Osteoblast (primary cell): ENCODE measurements at regions not wholly inside any gene's neighbourhood (a gene's known extent, or its start where the extent isn't known, plus 50 kb on each side); places are given as distances from the start of the nearest gene placed in this dataset.

Experiments used
- DNase-seq: peaks from one replicate; pipeline ENCODE4 v3.0.0; 2011; ENCODE audit warnings: low spot score, mixed read lengths; ENCODE audit not compliant: insufficient read length; ENCODE audit errors: missing footprints
- H2AFZ ChIP-seq: 2 replicates; pipeline ENCODE4 v1.6.0; 2011; ENCODE audit warnings: mild to moderate bottlenecking, low read length
- H3K27ac ChIP-seq: 2 replicates; pipeline ENCODE4 v1.5.1; 2011; ENCODE audit warnings: mild to moderate bottlenecking, low read depth, low read length, moderate library complexity
- H3K27me3 ChIP-seq: 2 replicates; pipeline ENCODE4 v1.6.0; 2012; ENCODE audit warnings: mild to moderate bottlenecking, control low read depth, inconsistent platforms, low read length, moderate library complexity; ENCODE audit not compliant: insufficient read depth
- H3K36me3 ChIP-seq: 2 replicates; pipeline ENCODE4 v1.5.1; 2011; ENCODE audit warnings: mild to moderate bottlenecking, low read length, control low read depth, moderate library complexity; ENCODE audit not compliant: insufficient read depth
- H3K4me1 ChIP-seq: 2 replicates; pipeline ENCODE4 v1.5.1; 2011; ENCODE audit warnings: mild to moderate bottlenecking, low read length, control low read depth, moderate library complexity; ENCODE audit not compliant: insufficient read depth
- H3K4me2 ChIP-seq: 2 replicates; pipeline ENCODE4 v1.6.0; 2011; ENCODE audit warnings: mild to moderate bottlenecking, low read length; ENCODE audit not compliant: insufficient read depth
- H3K4me3 ChIP-seq: fragments of 200-600 bp; sonication (generic); 3 replicates; pipeline ENCODE4 v1.5.1; 2012; ENCODE audit warnings: mild to moderate bottlenecking, low read length, inconsistent platforms; ENCODE audit not compliant: insufficient read depth
- H3K79me2 ChIP-seq: 2 replicates; pipeline ENCODE4 v1.6.0; 2012; ENCODE audit warnings: mild to moderate bottlenecking, low read length, control low read depth, inconsistent platforms; ENCODE audit not compliant: insufficient read depth
- H3K9me3 ChIP-seq: 2 replicates; pipeline ENCODE4 v1.5.1; 2011; ENCODE audit warnings: low read depth, low read length, control low read depth
- H4K20me1 ChIP-seq: 2 replicates; pipeline ENCODE4 v1.6.0; 2012; ENCODE audit warnings: mild to moderate bottlenecking, low read length, control low read depth; ENCODE audit not compliant: insufficient read depth
- CTCF ChIP-seq: IDR thresholded peaks from 2 replicates; pipeline ENCODE4 v1.5.1; 2011; ENCODE audit warnings: mild to moderate bottlenecking, low read depth, low read length, moderate library complexity; ENCODE audit errors: extremely low read depth

GRCh38 chr10:56035489-56035888 is 325.6 kb downstream of the ZWINT start:
- no peaks in the 10 kb centered on the region for H3K36me3 ChIP-seq
- no peak overlapping the region for H3K27ac ChIP-seq
- H2AFZ ChIP-seq: no peak overlapping the region
- H3K27me3 ChIP-seq: no peaks in the 10 kb centered on the region
- H3K9me3 ChIP-seq: no peaks in the 10 kb centered on the region
- no peaks in the 10 kb centered on the region for H3K79me2 ChIP-seq
- no peak for DNase-seq
- TF ChIP-seq CTCF: no peak
- H3K4me3 ChIP-seq: no peak overlapping the region
- no peak overlapping the region for H3K4me2 ChIP-seq
- H4K20me1 ChIP-seq: no peaks in the 10 kb centered on the region
- no peaks in the 10 kb centered on the region for H3K4me1 ChIP-seq

DNA sequence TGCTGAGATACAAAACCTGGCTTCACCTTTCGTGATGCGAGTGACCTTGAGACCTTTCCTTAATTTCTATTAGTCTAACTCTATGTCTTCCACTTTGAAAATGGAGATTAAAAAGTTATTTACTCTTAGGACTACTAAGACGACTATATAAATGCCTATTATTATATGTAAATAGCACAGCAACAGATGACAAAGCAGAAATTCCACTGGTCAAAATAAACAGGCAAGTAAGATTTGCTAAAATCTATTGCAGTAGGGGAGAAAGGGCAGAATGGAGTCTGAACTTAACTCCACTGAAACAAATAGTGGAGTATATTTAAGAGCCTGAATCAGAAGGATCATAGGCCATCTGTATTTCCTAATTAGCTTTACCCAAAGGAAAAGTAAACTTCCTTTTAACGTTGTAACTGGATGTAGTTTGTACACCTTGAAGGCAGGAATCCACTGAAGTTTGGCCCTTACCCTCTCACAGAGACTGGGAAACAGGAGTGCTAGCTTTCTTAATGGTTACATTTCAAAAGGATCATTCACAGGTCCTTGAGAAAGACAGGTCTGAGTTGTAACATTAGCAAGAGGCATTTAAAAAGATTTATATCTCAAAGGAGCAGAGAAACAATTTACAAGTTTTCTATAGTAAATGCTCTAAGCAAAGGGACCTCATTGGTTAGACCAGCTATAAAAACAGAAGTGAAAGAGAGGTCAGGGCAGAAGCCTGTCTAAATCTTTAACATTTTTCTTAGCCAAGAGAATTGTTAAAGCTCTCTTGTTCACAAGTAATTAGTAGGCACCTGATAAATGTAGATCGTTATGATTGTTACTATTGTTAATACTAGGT is 332.5 kb downstream of the ZWINT start:
- Histone ChIP-seq H2AFZ (no peak overlapping the region), H3K4me2 (no peak overlapping the region), H3K27me3 (no peaks in the 10 kb centered on the region), H3K27ac (no peak overlapping the region), H3K4me3 (no peak overlapping the region), H3K36me3 (no peaks in the 10 kb centered on the region), H3K79me2 (no peaks in the 10 kb centered on the region), H4K20me1 (no peaks in the 10 kb centered on the region), H3K4me1 (no peaks in the 10 kb centered on the region), H3K9me3 (peaks cover 4% of the 10 kb centered on the region)
- DNase-seq: no peak
- TF ChIP-seq CTCF: no peak

DNA sequence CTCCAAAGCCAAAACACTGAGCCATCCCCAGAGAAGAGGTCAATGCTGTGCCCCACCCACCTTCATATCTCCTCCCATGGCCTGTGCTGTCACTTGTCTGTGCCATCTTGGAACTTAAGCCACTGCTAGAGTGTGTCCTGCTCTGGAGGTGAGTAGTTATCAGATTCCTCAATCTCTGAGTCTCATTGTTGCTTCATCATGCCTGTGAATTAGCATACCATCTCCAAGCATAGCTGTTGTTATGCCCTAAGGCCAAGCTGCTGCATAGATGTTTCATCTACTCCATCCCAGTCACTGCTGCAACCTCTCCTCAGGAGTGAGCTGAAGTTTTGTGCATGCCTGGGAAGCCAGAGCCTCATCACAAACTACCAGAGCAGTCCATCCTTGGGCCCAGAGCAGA is 349.0 kb downstream of the ZWINT start:
- H3K27me3 ChIP-seq: no peaks in the 10 kb centered on the region
- H2AFZ ChIP-seq: no peak overlapping the region
- H3K4me1 ChIP-seq: no peaks in the 10 kb centered on the region
- peaks cover 9% of the 10 kb centered on the region for H3K9me3 ChIP-seq
- no peak overlapping the region for H3K4me3 ChIP-seq
- H3K27ac ChIP-seq: no peak overlapping the region
- no peaks in the 10 kb centered on the region for H3K36me3 ChIP-seq
- no peaks in the 10 kb centered on the region for H4K20me1 ChIP-seq
- DNase-seq: no peak
- TF ChIP-seq CTCF: no peak
- H3K79me2 ChIP-seq: no peaks in the 10 kb centered on the region
- H3K4me2 ChIP-seq: no peak overlapping the region

DNA sequence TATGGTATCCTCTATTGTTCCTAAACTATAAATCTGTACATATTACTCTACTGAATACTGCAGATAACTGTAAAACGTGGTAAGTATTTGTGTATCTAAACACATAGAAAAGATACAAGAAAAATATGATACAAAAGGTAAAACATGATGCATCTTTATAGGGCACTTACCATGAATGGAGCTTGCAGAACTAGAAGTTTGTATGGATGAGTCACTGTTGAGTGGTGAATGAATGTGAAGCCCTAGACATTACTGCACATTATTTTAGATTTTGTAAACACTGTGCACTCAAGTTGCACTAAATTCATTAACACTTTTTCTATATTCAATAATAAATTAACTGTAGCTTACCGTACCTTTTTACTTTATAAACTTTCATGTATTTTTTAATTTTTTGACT is 357.5 kb downstream of the ZWINT start:
- peaks cover 4% of the 10 kb centered on the region for H3K9me3 ChIP-seq
- H3K4me1 ChIP-seq: no peaks in the 10 kb centered on the region
- H3K36me3 ChIP-seq: no peaks in the 10 kb centered on the region
- no peak for DNase-seq
- H3K4me3 ChIP-seq: no peak overlapping the region
- no peaks in the 10 kb centered on the region for H3K79me2 ChIP-seq
- H4K20me1 ChIP-seq: no peaks in the 10 kb centered on the region
- no peak overlapping the region for H3K27ac ChIP-seq
- no peak overlapping the region for H3K4me2 ChIP-seq
- no peaks in the 10 kb centered on the region for H3K27me3 ChIP-seq
- TF ChIP-seq CTCF: no peak
- H2AFZ ChIP-seq: no peak overlapping the region
